KMS-11 (cell line): ENCODE measurements at regions not wholly inside any gene's neighbourhood (a gene's known extent, or its start where the extent isn't known, plus 50 kb on each side); places are given as distances from the start of the nearest gene placed in this dataset.
"Not testable (repeated sequence)": the region's sequence is repeated elsewhere in the genome, so short reads cannot be mapped to it uniquely, and the experiment has no call there.

Source experiments
- H2AFZ ChIP-seq: fragments of 200-600 bp; sonication (generic); 2 replicates; pipeline ENCODE4 v1.6.1; 2016; ENCODE audit warnings: antibody characterized with exemption, mixed run types, low read depth
- H3K27ac ChIP-seq: fragments of 200-600 bp; sonication (generic); 2 replicates; pipeline ENCODE4 v1.6.1; 2016; ENCODE audit warnings: mild to moderate bottlenecking, mixed run types
- H3K27me3 ChIP-seq: fragments of 200-600 bp; sonication (generic); 2 replicates; pipeline ENCODE4 v1.6.1; 2017; ENCODE audit warnings: mild to moderate bottlenecking, low read depth, mixed run types, moderate library complexity; ENCODE audit not compliant: insufficient read depth
- H3K36me3 ChIP-seq: fragments of 200-600 bp; sonication (generic); 2 replicates; pipeline ENCODE4 v1.6.1; 2017; ENCODE audit warnings: mild to moderate bottlenecking, mixed run types; ENCODE audit not compliant: insufficient read depth
- H3K4me1 ChIP-seq: fragments of 200-600 bp; sonication (generic); 2 replicates; pipeline ENCODE4 v1.6.1; 2016; ENCODE audit warnings: mild to moderate bottlenecking, low read depth, mixed run types; ENCODE audit not compliant: poor library complexity, severe bottlenecking
- H3K4me2 ChIP-seq: fragments of 200-600 bp; sonication (generic); 2 replicates; pipeline ENCODE4 v1.7.0; 2016; ENCODE audit warnings: mild to moderate bottlenecking, mixed run types
- H3K4me3 ChIP-seq: fragments of 200-600 bp; sonication (generic); IDR thresholded peaks from 2 replicates; pipeline ENCODE4 v1.6.1; 2017; ENCODE audit warnings: low read depth, low read length, mixed read lengths; ENCODE audit not compliant: insufficient read depth
- H3K79me2 ChIP-seq: fragments of 200-600 bp; sonication (generic); 2 replicates; pipeline ENCODE4 v1.6.1; 2016; ENCODE audit warnings: low read depth, mixed run types; ENCODE audit not compliant: insufficient read depth
- H3K9ac ChIP-seq: fragments of 200-600 bp; sonication (generic); 2 replicates; pipeline ENCODE4 v1.6.1; 2016; ENCODE audit warnings: mild to moderate bottlenecking, mixed run types
- H4K20me1 ChIP-seq: fragments of 200-600 bp; sonication (generic); 2 replicates; pipeline ENCODE4 v1.6.1; 2016; ENCODE audit warnings: mild to moderate bottlenecking, mixed run types; ENCODE audit not compliant: insufficient read depth
- CTCF ChIP-seq: fragments of 200-600 bp; sonication (generic); conservative IDR thresholded peaks from 2 replicates; pipeline ENCODE4 v1.6.1; 2017; ENCODE audit warnings: low read depth, mild to moderate bottlenecking, antibody characterized with exemption, low read length, moderate library complexity, mixed read lengths

- Histone ChIP-seq H2AFZ (no peak overlapping the region), H4K20me1 (no peaks in the 10 kb centered on the region), H3K4me2 (no peak overlapping the region), H3K4me1 (no peaks in the 10 kb centered on the region), H3K79me2 (no peaks in the 10 kb centered on the region), H3K4me3 (no peak overlapping the region), H3K27ac (no peak overlapping the region), H3K9ac (no peak overlapping the region), H3K36me3 (no peaks in the 10 kb centered on the region), H3K27me3 (no peaks in the 10 kb centered on the region)
- no peak for TF ChIP-seq CTCF
These were observed 146.5 kb downstream of the TRIM43 start for GRCh38 chr2:95738301-95738700.

- not testable (repeated sequence) for H3K4me2 ChIP-seq, H2AFZ ChIP-seq, H3K36me3 ChIP-seq, H4K20me1 ChIP-seq, H3K4me3 ChIP-seq, H3K27ac ChIP-seq, H3K9ac ChIP-seq, H3K79me2 ChIP-seq, H3K27me3 ChIP-seq, H3K4me1 ChIP-seq
These were observed 160.3 kb downstream of the TRIM43 start for GRCh38 chr2:95752126-95752525.

GRCh38 chr2:95753812-95754211, 162.0 kb downstream of the TRIM43 start:
- not testable (repeated sequence) for H3K27ac ChIP-seq, H3K4me3 ChIP-seq, H3K9ac ChIP-seq, H4K20me1 ChIP-seq, H3K4me2 ChIP-seq, H2AFZ ChIP-seq, H3K27me3 ChIP-seq, H3K36me3 ChIP-seq, H3K79me2 ChIP-seq, H3K4me1 ChIP-seq

- H3K9ac ChIP-seq, H3K27me3 ChIP-seq, H2AFZ ChIP-seq: not testable (repeated sequence)
These were observed 162.4 kb downstream of the TRIM43 start for GRCh38 chr2:95754213-95754612.

GRCh38 chr2:95754819-95755563, 163.2 kb downstream of the TRIM43 start:
- H3K79me2 ChIP-seq, H2AFZ ChIP-seq, H3K36me3 ChIP-seq, H3K4me3 ChIP-seq, H4K20me1 ChIP-seq, H3K4me1 ChIP-seq, H3K9ac ChIP-seq, H3K27ac ChIP-seq, H3K4me2 ChIP-seq, H3K27me3 ChIP-seq: not testable (repeated sequence)

More at GRCh38 chr2:95754213-95754612, 162.4 kb downstream of the TRIM43 start:
- not testable (repeated sequence) for H3K27ac ChIP-seq, H4K20me1 ChIP-seq, H3K79me2 ChIP-seq, H3K4me3 ChIP-seq, H3K4me1 ChIP-seq, H3K36me3 ChIP-seq, H3K4me2 ChIP-seq

GRCh38 chr2:95755956-95756669, 164.3 kb downstream of the TRIM43 start:
- not testable (repeated sequence) for H4K20me1 ChIP-seq, H2AFZ ChIP-seq, H3K4me2 ChIP-seq, H3K79me2 ChIP-seq, H3K4me3 ChIP-seq, H3K4me1 ChIP-seq, H3K27me3 ChIP-seq, H3K27ac ChIP-seq, H3K9ac ChIP-seq, H3K36me3 ChIP-seq
